ENCODE measurements at regions not wholly inside any gene's neighbourhood (a gene's known extent, or its start where the extent isn't known, plus 50 kb on each side); places are given as distances from the start of the nearest gene placed in this dataset.

DNA sequence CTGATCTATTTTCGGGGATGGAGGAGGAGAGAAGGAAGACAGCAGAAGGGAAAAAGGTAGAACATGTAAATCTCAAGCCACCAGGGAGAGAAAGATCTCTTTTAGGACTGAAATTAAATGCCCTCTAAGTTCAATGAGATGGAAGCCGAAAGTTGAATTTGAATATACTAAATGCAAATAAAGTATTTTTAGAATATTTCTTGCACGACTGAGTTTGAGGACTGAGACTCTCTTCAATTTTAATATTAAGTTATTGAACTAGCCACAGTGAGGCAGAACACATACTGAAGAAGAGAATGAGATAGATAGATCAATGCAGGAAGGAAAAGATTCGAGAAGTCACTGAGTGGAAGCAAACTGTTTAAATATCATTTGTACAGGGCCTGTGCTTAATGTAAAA lies 399.9 kb upstream of the CBLB start:
- Histone ChIP-seq H3K27ac (no peak overlapping the region), H3K4me3 (no peak overlapping the region), H3K27me3 (ENCODE audit: insufficient read depth in 3 of 3, low read length in 2 of 3) (no peaks in the 10 kb centered on the region), H3K4me1 (no peaks in the 10 kb centered on the region), H3K9me3 (no peaks in the 10 kb centered on the region), H3K36me3 (ENCODE audit: insufficient read depth in 1 of 2, low read depth in 1 of 2) (no peaks in the 10 kb centered on the region)
- 58 to 71% (median 63%) methylated on average over 4 of the region's 4 CpGs for WGBS, 3 donors
- intact Hi-C loops (cut with DNase I): no loop called here
- no peak for DNase-seq
- no peak for TF ChIP-seq CTCF (IDR thresholded peaks at IDR 0.05)
- no peak for ATAC-seq

GRCh38 chr3:106272302-106272701 lies 403.5 kb upstream of the CBLB start:
- 86 to 91% (median 87%) methylated on average over 1 of the region's 1 CpG for WGBS, 3 donors

DNA sequence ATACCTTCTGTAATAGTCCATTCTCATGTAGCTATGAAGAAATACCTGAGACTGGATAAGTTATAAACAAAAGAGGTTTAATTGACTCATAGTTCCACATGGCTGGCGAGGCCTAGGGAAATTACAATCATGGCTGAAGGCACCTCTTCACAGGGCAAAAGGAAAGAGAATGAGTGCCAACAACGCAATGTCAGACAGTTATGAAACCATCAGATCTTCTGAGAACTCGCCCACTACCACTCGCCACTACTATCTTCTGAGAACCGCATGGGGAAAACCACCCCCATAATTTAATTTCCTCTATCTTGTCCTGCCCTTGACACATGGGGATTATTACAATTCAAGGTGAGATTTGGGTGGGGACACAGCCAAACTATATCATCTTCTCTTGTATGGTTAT lies 406.8 kb upstream of the CBLB start:
- Histone ChIP-seq H3K4me3 (no peak overlapping the region), H3K36me3 (ENCODE audit: insufficient read depth in 1 of 2, low read depth in 1 of 2) (no peaks in the 10 kb centered on the region), H3K9me3 (no peaks in the 10 kb centered on the region), H3K27ac (no peak overlapping the region), H3K27me3 (ENCODE audit: insufficient read depth in 3 of 3, low read length in 2 of 3) (no peaks in the 10 kb centered on the region), H3K4me1 (no peaks in the 10 kb centered on the region)
- DNase-seq (no peak), ATAC-seq (no peak)
- no peak for TF ChIP-seq CTCF (IDR thresholded peaks at IDR 0.05)
- whole genome bisulfite sequencing, 3 donors: 58 to 59% (median 59%) methylated on average over 5 of the region's 5 CpGs
- intact Hi-C loops (cut with DNase I): no loop called here

More at GRCh38 chr3:106272302-106272701, 403.5 kb upstream of the CBLB start:
- H3K27me3 ChIP-seq (ENCODE audit: insufficient read depth in 3 of 3, low read length in 2 of 3): no peaks in the 10 kb centered on the region
- no peak for ATAC-seq
- TF ChIP-seq CTCF (IDR thresholded peaks at IDR 0.05): no peak
- H3K4me1 ChIP-seq: no peaks in the 10 kb centered on the region
- no peak for DNase-seq
- no peaks in the 10 kb centered on the region for H3K9me3 ChIP-seq
- no peak overlapping the region for H3K4me3 ChIP-seq
- intact Hi-C loops (cut with DNase I): no loop called here
- no peak overlapping the region for H3K27ac ChIP-seq
- no peaks in the 10 kb centered on the region for H3K36me3 ChIP-seq (ENCODE audit: insufficient read depth in 1 of 2, low read depth in 1 of 2)

- DNase-seq: no peak
- Histone ChIP-seq H3K27ac (no peak overlapping the region), H3K4me3 (no peak overlapping the region), H3K4me1 (no peaks in the 10 kb centered on the region), H3K9me3 (no peaks in the 10 kb centered on the region), H3K27me3 (ENCODE audit: insufficient read depth in 3 of 3, low read length in 2 of 3) (no peaks in the 10 kb centered on the region), H3K36me3 (ENCODE audit: insufficient read depth in 1 of 2, low read depth in 1 of 2) (no peaks in the 10 kb centered on the region)
- TF ChIP-seq CTCF (IDR thresholded peaks at IDR 0.05): no peak
- intact Hi-C loops (cut with DNase I): no loop called here
- no peak for ATAC-seq
These were observed 407.3 kb upstream of the CBLB start for GRCh38 chr3:106276151-106276550.

GRCh38 chr3:106276755-106277612 lies 408.2 kb upstream of the CBLB start:
- H3K27me3 ChIP-seq (ENCODE audit: insufficient read depth in 3 of 3, low read length in 2 of 3): no peaks in the 10 kb centered on the region
- ATAC-seq: no peak
- DNase-seq: no peak
- 81 to 89% (median 85%) methylated on average over 6 of the region's 6 CpGs for WGBS, 3 donors
- no peak overlapping the region for H3K27ac ChIP-seq
- H3K36me3 ChIP-seq (ENCODE audit: insufficient read depth in 1 of 2, low read depth in 1 of 2): no peaks in the 10 kb centered on the region
- H3K4me3 ChIP-seq: no peak overlapping the region
- no peaks in the 10 kb centered on the region for H3K4me1 ChIP-seq
- no peaks in the 10 kb centered on the region for H3K9me3 ChIP-seq
- TF ChIP-seq CTCF (IDR thresholded peaks at IDR 0.05): no peak
- intact Hi-C loops (cut with DNase I): no loop called here
